Left lung (tissue), 4 donors: ENCODE measurements at regions not wholly inside any gene's neighbourhood (a gene's known extent, or its start where the extent isn't known, plus 50 kb on each side); places are given as distances from the start of the nearest gene placed in this dataset.

Experiments used
- ATAC-seq: fragments of 200-7000 bp; cut with Tn5 transposase; one replicate; pipeline ENCODE4 v1.9.1; 2020; ENCODE audit warnings: moderate library complexity
- DNase-seq, 4 donors: peaks; one replicate each; pipeline ENCODE4 v3.0.0-alpha.2; 2013 to 2020
- H3K27ac ChIP-seq, 2 donors: fragments of 200-600 bp; sonication (generic) in 1 of 2; one replicate each; pipeline versions ENCODE4 v1.5.0 to v1.8.0; 2020 to 2021
- H3K27me3 ChIP-seq, 2 donors: fragments of 200-600 bp; sonication (generic) in 1 of 2; one replicate each; pipeline versions ENCODE4 v1.5.0 to v1.8.0; 2020 to 2021
- H3K36me3 ChIP-seq, 2 donors: fragments of 200-600 bp; sonication (generic) in 1 of 2; one replicate each; pipeline versions ENCODE4 v1.5.0 to v1.8.0; 2020 to 2021
- H3K4me1 ChIP-seq, 2 donors: fragments of 200-600 bp; one replicate each; pipeline ENCODE4 v1.8.0; 2021
- H3K4me3 ChIP-seq, 2 donors: fragments of 200-600 bp; sonication (generic) in 1 of 2; one replicate each; pipeline versions ENCODE4 v1.5.0 to v1.8.0; 2020 to 2021; ENCODE audit warnings: mild to moderate bottlenecking in 1 of 2
- H3K9me3 ChIP-seq, 2 donors: fragments of 200-600 bp; sonication (generic) in 1 of 2; one replicate each; pipeline versions ENCODE4 v1.5.0 to v1.8.0; 2020 to 2021
- intact Hi-C, 2 donors: fragments of 100-400 bp; cut with DNase I; formaldehyde crosslinking; loops; one replicate each; pipeline versions ENCODE4 v1.11.2 to v1.14.2; 2022
- TF ChIP-seq, protein P1 (sequence below), 2 donors: fragments of 200-600 bp; sonication (generic) in 1 of 2; IDR thresholded peaks; one replicate each; pipeline versions ENCODE4 v1.5.0 to v1.8.0; 2021; ENCODE audit warnings: antibody characterized with exemption in 2 of 2
- donor health status: DM: no; HTN: yes; CAD: no.
- donor health status: DM: no; HTN: no; CAD: no.

DNA sequence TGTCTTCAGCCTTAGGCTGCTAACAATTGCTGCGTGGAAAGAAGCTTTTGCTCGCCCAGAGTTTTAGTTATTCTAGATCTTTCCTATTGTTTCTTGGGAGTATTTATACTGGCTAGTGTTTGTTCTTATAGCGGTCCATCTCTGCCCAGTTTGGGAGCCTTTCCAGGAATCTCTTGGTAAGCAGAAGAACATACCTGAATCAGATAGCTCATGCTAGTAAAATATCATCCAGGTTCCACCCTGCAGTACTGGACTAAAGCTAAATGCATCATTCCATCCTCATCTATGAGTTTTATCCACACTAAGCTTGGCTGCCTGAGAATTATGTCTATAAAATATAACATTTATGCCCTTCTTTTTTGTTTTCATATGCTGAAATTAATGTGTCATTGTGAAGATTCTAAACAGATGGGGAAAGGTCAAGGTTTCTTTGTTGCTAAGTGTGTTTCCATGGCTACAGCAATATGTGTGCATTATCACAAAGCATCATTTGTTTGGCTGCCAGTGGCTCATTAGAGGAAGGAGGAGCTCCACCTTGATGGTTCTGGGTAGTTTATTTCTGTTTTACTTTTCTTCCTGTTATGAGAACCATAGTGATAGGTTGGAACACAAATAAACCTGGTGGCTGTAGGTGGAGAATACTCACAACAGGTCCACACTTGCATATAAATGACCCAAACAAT is 182.8 kb downstream of the PIK3C3 start:
- DNase-seq: no peak
- H3K27me3 ChIP-seq: peaks cover 0 to 5% of the 10 kb centered on the region in 2 donors

DNA sequence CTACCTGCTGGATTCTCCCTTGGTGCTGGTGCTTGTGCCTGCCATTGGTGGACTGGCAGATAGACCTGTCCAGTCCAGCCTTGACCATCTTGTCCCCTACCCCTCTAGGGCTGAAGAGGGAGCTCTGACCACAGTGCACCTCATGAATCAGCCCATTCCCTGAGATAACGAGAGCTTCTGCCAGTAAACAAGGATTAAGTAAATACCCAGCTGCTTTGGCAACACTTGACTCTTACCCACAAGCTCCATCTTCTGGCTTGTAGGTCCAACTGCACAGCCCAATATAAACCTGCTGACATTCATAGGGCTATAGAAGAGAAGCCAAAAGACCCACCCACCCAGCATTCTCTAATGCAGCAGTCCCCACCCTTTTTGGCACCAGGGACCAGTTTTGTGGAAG is 186.4 kb downstream of the PIK3C3 start:
- peaks cover 0 to 5% of the 10 kb centered on the region in 2 donors for H3K27me3 ChIP-seq
- H3K36me3 ChIP-seq: no peaks in the 10 kb centered on the region
- H3K27ac ChIP-seq: no peak overlapping the region
- intact Hi-C loops: no loop called here
- ATAC-seq (no peak), DNase-seq (no peak)
- TF ChIP-seq, protein P1, sequence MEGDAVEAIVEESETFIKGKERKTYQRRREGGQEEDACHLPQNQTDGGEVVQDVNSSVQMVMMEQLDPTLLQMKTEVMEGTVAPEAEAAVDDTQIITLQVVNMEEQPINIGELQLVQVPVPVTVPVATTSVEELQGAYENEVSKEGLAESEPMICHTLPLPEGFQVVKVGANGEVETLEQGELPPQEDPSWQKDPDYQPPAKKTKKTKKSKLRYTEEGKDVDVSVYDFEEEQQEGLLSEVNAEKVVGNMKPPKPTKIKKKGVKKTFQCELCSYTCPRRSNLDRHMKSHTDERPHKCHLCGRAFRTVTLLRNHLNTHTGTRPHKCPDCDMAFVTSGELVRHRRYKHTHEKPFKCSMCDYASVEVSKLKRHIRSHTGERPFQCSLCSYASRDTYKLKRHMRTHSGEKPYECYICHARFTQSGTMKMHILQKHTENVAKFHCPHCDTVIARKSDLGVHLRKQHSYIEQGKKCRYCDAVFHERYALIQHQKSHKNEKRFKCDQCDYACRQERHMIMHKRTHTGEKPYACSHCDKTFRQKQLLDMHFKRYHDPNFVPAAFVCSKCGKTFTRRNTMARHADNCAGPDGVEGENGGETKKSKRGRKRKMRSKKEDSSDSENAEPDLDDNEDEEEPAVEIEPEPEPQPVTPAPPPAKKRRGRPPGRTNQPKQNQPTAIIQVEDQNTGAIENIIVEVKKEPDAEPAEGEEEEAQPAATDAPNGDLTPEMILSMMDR (IDR thresholded peaks at IDR 0.05): no peak
- no peak overlapping the region for H3K4me3 ChIP-seq
- H3K4me1 ChIP-seq: no peaks in the 10 kb centered on the region
- H3K9me3 ChIP-seq: peaks cover 0 to 23% of the 10 kb centered on the region in 2 donors

More for the DNA sequence above, 182.8 kb downstream of the PIK3C3 start:
- no peak overlapping the region for H3K27ac ChIP-seq
- no peaks in the 10 kb centered on the region for H3K4me1 ChIP-seq
- H3K4me3 ChIP-seq: no peak overlapping the region
- TF ChIP-seq, protein P1 (IDR thresholded peaks at IDR 0.05): no peak
- intact Hi-C loops: no loop called here
- no peaks in the 10 kb centered on the region for H3K36me3 ChIP-seq
- peaks cover 0 to 23% of the 10 kb centered on the region in 2 donors for H3K9me3 ChIP-seq
- ATAC-seq: no peak

DNA sequence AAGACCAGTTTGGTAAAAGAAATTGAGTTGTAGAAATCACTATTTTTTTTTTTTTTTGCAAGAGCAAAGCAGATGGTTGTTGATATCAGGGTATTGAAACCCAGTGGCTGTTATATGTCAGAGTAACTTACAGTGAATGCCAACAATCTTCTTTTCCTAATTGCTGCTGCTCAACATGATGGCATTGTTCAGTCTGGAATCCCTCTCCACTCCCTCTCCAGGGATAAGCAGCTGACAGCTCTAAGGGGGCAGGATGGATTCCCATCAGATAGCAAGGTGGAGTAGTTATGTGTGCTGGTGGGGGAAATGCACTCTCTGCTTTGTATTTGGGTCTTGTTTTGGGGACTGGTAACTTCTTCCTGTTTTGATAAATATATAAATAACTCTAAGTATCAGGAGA is 200.0 kb downstream of the PIK3C3 start:
- ATAC-seq (no peak), DNase-seq (no peak)
- Histone ChIP-seq H3K4me3 (no peak overlapping the region), H3K4me1 (no peaks in the 10 kb centered on the region), H3K9me3 (no peaks in the 10 kb centered on the region), H3K36me3 (no peaks in the 10 kb centered on the region), H3K27me3 (no peaks in the 10 kb centered on the region), H3K27ac (no peak overlapping the region)
- intact Hi-C loops: no loop called here
- TF ChIP-seq, protein P1 (IDR thresholded peaks at IDR 0.05): no peak

DNA sequence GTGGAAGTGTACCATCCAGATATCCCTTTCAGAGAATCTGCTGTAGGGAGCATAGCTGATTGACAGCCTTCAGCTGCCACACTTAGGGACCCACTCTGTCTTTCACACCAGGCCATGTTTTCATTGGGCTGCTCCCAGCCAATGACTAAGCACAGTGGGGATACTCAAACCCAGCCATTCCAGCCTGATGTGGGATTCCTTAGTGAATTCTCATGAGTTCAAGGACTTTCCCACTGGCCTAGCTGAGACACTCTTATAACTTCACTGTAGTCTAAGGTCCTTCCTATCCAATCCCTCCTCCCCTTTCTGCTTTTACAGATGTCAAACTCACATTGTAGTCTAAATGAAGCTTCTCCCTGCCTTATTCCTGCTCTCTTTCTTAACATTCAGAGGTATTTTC is 201.2 kb downstream of the PIK3C3 start:
- no peak overlapping the region for H3K4me3 ChIP-seq
- H3K9me3 ChIP-seq: no peaks in the 10 kb centered on the region
- H3K27ac ChIP-seq: no peak overlapping the region
- ATAC-seq (no peak), DNase-seq (no peak)
- TF ChIP-seq, protein P1 (IDR thresholded peaks at IDR 0.05): no peak
- no peaks in the 10 kb centered on the region for H3K27me3 ChIP-seq
- no peaks in the 10 kb centered on the region for H3K4me1 ChIP-seq
- intact Hi-C loops: no loop called here
- no peaks in the 10 kb centered on the region for H3K36me3 ChIP-seq

DNA sequence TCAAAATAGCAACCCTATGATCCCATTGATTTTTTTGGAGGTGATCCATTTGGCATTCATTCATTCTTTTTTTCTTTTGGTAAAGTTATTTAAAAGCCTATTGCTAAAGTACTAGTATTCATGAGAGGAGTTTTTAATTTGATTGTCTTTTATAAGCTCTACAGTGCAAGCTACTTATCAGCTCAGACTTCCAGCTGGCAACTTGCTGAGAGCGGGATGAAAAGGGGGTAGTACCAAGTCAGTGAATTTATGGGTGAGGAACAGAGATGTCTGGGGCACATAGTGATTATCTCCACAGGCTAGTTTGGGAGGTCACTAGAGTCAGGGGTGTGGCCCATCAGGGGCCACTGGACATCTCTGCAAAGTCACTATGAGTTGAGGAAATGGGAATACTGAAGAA is 202.4 kb downstream of the PIK3C3 start:
- Histone ChIP-seq H3K4me3 (no peak overlapping the region), H3K27ac (no peak overlapping the region), H3K4me1 (no peaks in the 10 kb centered on the region), H3K9me3 (no peaks in the 10 kb centered on the region), H3K27me3 (no peaks in the 10 kb centered on the region), H3K36me3 (no peaks in the 10 kb centered on the region)
- no peak for ATAC-seq
- intact Hi-C loops: no loop called here
- TF ChIP-seq, protein P1 (IDR thresholded peaks at IDR 0.05): no peak
- DNase-seq: no peak
